GM12891 (cell line): ENCODE measurements at regions not wholly inside any gene's neighbourhood (a gene's known extent, or its start where the extent isn't known, plus 50 kb on each side); places are given as distances from the start of the nearest gene placed in this dataset.

Experiments
- POLR2AphosphoS5 ChIP-seq: IDR thresholded peaks from 2 replicates; pipeline ENCODE4 v1.6.1; 2011; ENCODE audit warnings: low read depth, low read length, control low read depth
- SPI1 ChIP-seq: IDR thresholded peaks from 2 replicates; pipeline ENCODE4 v1.6.1; 2011; ENCODE audit warnings: low read depth, low read length, control low read depth

GRCh38 chr16:13702614-13703013 lies 217.3 kb upstream of the ERCC4 start:
- TF ChIP-seq POLR2AphosphoS5 (no peak), SPI1 (no peak)
